ENCODE measurements at regions not wholly inside any gene's neighbourhood (a gene's known extent, or its start where the extent isn't known, plus 50 kb on each side); places are given as distances from the start of the nearest gene placed in this dataset.
"Not testable (repeated sequence)": the region's sequence is repeated elsewhere in the genome, so short reads cannot be mapped to it uniquely, and the experiment has no call there.

DNA sequence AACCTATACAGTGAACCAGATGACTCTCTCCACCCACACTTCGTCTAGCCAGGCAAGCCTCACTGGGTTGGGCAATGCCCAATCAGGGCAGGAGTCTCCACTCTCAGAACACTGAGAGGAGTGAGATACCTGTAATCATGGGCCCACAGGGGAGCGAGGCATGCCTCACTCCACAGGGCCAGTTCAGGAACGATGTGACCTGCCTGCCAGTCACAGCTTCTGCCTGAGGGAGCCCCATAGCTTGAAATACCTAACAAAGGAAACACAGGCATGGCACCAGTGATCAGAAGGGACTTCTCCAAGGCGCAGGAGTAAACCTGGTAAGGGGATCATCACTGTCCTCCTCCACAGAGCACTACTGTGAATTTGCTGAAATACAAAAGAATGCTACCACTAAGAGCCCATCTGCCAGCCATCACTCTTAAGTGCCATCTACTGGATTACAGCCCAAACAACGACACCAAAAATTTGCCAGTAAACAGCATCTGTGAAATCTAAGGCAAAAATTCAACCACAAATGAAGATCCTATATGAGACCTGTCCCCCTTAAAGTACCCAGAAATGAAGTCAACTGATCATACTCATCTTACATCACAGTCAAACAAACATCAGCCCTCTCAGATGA lies 689.9 kb upstream of the SEMA6D start:
- no peak overlapping the region for H3K4me3 Mint-ChIP-seq
- POLR2A ChIA-PET, result no interaction called here
- no peaks in the 10 kb centered on the region for H3K27me3 Mint-ChIP-seq
- DNase-seq (no peak), ATAC-seq (no peak)
- peaks cover 18% of the 10 kb centered on the region for H3K9me3 Mint-ChIP-seq (ENCODE audit: low read depth)
- no peaks in the 10 kb centered on the region for H3K4me1 Mint-ChIP-seq
- intact Hi-C loops (cut with DNase I, micrococcal nuclease), result no loop called here
- CTCF ChIA-PET, result no interaction called here
- no peaks in the 10 kb centered on the region for H3K36me3 Mint-ChIP-seq (ENCODE audit: low read depth)
- H3K27ac Mint-ChIP-seq, result no peak overlapping the region

DNA sequence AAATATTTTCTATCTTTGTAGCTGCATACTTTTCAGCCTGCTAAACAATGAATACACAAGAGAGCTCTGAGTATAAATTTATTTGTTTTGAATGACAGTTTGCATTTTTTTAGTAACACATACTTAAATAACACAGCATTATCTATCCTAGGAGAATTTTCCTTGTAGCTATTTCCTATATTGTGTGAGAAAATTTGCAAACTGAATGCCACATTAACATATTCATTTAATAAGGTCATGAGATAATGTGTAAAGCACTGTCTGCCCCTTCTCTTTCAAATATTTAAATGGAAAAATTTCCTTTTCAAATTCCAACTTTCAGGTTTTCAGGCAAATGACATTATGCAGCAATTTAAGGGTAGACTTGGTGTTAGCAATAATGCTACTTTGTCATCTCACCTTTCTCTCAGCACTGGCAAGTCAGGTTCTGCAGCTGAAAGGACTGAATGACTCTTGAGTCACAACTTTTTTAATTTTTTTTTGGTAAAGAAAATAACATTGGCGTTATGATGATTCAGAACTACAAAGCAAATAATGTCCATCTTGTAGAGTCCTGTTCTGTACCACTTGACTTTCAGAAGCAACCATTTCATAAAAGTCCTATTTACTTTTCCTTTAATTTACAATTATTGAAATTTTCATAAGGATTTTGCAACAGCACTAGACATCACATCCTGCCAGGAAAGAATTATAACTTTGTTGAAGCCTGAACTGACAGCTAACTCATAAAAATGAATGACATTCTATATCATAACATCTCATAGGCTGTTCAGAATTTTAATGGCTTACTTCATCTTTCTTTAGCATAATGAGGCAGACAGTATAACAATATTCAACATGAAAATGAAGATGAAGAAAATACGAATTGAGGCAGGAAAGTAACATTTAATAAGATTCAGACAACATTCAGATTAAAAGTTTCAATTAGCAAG lies 681.6 kb upstream of the SEMA6D start:
- Mint-ChIP-seq H3K27me3 (no peaks in the 10 kb centered on the region), H3K27ac (no peak overlapping the region), H3K9me3 (ENCODE audit: low read depth) (peaks cover 9% of the 10 kb centered on the region), H3K36me3 (ENCODE audit: low read depth) (no peaks in the 10 kb centered on the region), H3K4me3 (no peak overlapping the region), H3K4me1 (no peaks in the 10 kb centered on the region)
- no peak for DNase-seq
- no peak for ATAC-seq
- ChIA-PET POLR2A (no interaction called here), CTCF (interaction anchor here (0.6 kb wide), 1 partner anchor 729 kb away, joined by 3 read pairs; no protein-coding TSS in a partner anchor)
- intact Hi-C loops (cut with DNase I, micrococcal nuclease), result no loop called here

DNA sequence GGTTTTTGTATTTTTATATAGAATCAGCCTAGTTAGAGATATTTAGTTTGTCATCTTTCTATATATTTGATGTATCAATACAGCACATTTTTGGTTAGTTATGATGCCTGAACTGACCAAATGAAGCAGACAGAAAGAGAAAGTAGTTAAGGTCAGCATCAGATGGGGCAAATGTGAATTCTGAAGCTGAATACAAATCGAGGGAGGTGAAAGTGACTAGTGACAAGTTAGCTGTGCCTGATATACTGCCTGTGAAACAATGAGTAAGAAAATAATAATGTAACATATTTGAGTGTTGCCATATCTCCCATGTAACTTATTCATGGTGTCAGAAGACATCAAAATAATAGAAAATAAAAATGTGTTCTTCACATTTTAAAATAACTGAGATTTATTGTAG lies 680.3 kb upstream of the SEMA6D start:
- ATAC-seq (no peak), DNase-seq (no peak)
- H3K4me3 Mint-ChIP-seq, result no peak overlapping the region
- ChIA-PET CTCF (no interaction called here), POLR2A (no interaction called here)
- intact Hi-C loops (cut with DNase I, micrococcal nuclease), result no loop called here
- no peaks in the 10 kb centered on the region for H3K36me3 Mint-ChIP-seq (ENCODE audit: low read depth)
- H3K9me3 Mint-ChIP-seq (ENCODE audit: low read depth), result peaks cover 6% of the 10 kb centered on the region
- H3K27ac Mint-ChIP-seq, result no peak overlapping the region
- no peaks in the 10 kb centered on the region for H3K27me3 Mint-ChIP-seq
- no peaks in the 10 kb centered on the region for H3K4me1 Mint-ChIP-seq

- POLR2A ChIA-PET, result no interaction called here
- Mint-ChIP-seq H3K27ac (no peak overlapping the region), H3K27me3 (no peaks in the 10 kb centered on the region), H3K9me3 (ENCODE audit: low read depth) (peaks cover 1% of the 10 kb centered on the region), H3K4me1 (no peaks in the 10 kb centered on the region), H3K4me3 (no peak overlapping the region), H3K36me3 (ENCODE audit: low read depth) (no peaks in the 10 kb centered on the region)
- DNase-seq (no peak), ATAC-seq (no peak)
- intact Hi-C loops (cut with DNase I, micrococcal nuclease), result no loop called here
- CTCF ChIA-PET, result no interaction called here
These were observed 678.1 kb upstream of the SEMA6D start for GRCh38 chr15:47039225-47039624.

DNA sequence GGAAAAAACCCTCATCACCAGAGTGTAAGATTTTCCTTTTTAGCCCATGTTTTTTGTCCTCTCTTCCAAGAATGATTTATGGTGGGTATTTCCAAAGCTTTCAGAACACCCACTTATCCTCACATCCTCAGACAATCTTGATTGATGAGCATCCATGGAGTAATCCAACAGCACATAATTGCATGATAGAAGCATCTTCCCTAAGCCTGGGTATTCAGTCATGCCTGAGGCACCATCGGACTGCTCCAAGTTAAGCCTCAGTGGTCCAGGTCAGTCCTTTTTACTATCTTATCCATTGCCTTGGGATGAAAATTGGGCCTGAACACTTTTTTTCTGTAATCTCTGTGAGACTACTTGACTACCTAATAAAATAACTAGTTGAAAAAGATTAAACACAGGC lies 676.0 kb upstream of the SEMA6D start:
- intact Hi-C loops (cut with DNase I, micrococcal nuclease), result no loop called here
- Mint-ChIP-seq H3K27ac (no peak overlapping the region), H3K4me3 (no peak overlapping the region), H3K27me3 (no peaks in the 10 kb centered on the region), H3K9me3 (ENCODE audit: low read depth) (peaks cover 1% of the 10 kb centered on the region), H3K4me1 (no peaks in the 10 kb centered on the region), H3K36me3 (ENCODE audit: low read depth) (no peaks in the 10 kb centered on the region)
- ChIA-PET POLR2A (no interaction called here), CTCF (no interaction called here)
- ATAC-seq (no peak), DNase-seq (no peak)

GRCh38 chr15:47047981-47048380 lies 669.3 kb upstream of the SEMA6D start:
- CTCF ChIA-PET; H3K9me3 Mint-ChIP-seq (ENCODE audit: low read depth); POLR2A ChIA-PET; H3K27me3 Mint-ChIP-seq; H3K36me3 Mint-ChIP-seq (ENCODE audit: low read depth); DNase-seq; H3K27ac Mint-ChIP-seq; H3K4me3 Mint-ChIP-seq; H3K4me1 Mint-ChIP-seq; intact Hi-C loops (cut with DNase I, micrococcal nuclease); ATAC-seq: not testable (repeated sequence)

DNA sequence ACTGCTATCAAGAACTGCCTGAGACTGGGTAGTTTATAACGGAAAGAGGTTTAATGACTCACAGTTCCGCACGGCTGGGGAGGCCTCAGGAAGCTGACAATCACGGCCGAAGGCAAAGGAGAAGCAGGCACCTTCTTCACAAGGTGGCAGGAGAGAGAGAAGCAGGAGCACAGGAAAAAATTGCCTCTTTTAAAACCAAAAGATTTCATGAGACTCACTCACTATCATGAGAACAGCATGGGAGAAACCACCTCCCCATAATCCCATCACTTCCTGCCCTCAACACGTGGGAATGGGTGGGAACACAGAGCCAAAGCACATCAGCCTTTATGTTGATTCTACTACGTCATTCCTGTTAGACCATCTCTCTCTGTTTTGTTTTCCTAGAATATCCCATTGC lies 650.9 kb upstream of the SEMA6D start:
- ChIA-PET CTCF (no interaction called here), POLR2A (no interaction called here)
- Mint-ChIP-seq H3K27me3 (no peaks in the 10 kb centered on the region), H3K4me1 (no peaks in the 10 kb centered on the region), H3K27ac (no peak overlapping the region), H3K4me3 (no peak overlapping the region), H3K36me3 (ENCODE audit: low read depth) (no peaks in the 10 kb centered on the region), H3K9me3 (ENCODE audit: low read depth) (peaks cover 2% of the 10 kb centered on the region)
- intact Hi-C loops (cut with DNase I, micrococcal nuclease), result no loop called here
- ATAC-seq (no peak), DNase-seq (no peak)

DNA sequence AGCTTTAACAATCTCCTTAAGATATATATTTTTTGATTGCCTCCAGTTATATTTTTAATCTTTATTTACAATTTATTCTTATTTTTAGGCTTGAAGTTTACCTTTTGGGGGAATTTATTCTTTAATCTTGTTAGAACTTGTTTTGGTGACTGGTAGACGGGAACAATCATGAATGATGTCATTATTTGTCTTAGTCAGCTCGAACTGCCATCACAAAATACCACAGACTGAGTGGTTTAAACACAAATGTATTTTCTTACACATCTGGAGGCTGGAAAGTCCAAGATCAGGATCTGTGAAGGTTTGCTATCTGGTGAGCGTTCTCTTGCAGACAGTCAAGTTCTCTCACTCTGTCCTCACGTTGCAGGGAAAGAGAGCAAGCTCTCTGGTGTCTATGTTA lies 639.5 kb upstream of the SEMA6D start:
- DNase-seq; H3K4me3 Mint-ChIP-seq; H3K36me3 Mint-ChIP-seq (ENCODE audit: low read depth); H3K9me3 Mint-ChIP-seq (ENCODE audit: low read depth); POLR2A ChIA-PET; ATAC-seq; H3K27me3 Mint-ChIP-seq; H3K27ac Mint-ChIP-seq; CTCF ChIA-PET; intact Hi-C loops (cut with DNase I, micrococcal nuclease); H3K4me1 Mint-ChIP-seq: not testable (repeated sequence)

DNA sequence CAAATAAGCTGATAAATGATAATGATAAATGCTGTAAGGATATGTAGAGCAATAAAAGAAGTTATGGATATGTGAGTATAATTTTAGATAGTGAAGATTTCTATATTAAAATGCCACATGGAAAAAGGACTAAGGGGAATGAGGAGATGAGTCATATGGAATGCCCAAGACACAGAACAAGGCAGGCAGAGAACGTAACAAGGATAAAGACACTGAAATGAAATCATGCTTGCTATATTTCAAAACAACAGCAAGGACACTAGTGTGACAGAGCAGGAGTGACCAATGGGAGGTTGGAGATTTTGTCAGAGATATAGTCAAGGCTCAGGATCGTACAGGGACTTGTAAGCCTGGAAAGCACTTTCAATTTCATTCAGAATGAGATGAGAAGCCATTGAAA lies 621.5 kb upstream of the SEMA6D start:
- Mint-ChIP-seq H3K9me3 (ENCODE audit: low read depth) (peaks cover 6% of the 10 kb centered on the region), H3K4me3 (no peak overlapping the region), H3K4me1 (no peaks in the 10 kb centered on the region), H3K27me3 (no peaks in the 10 kb centered on the region), H3K36me3 (ENCODE audit: low read depth) (no peaks in the 10 kb centered on the region), H3K27ac (no peak overlapping the region)
- DNase-seq, result no peak
- intact Hi-C loops (cut with DNase I, micrococcal nuclease), result no loop called here
- ChIA-PET POLR2A (no interaction called here), CTCF (no interaction called here)
- ATAC-seq, result no peak

- DNase-seq; intact Hi-C loops (cut with DNase I, micrococcal nuclease); POLR2A ChIA-PET; H3K27ac Mint-ChIP-seq; H3K4me3 Mint-ChIP-seq; ATAC-seq; H3K27me3 Mint-ChIP-seq; CTCF ChIA-PET; H3K4me1 Mint-ChIP-seq; H3K9me3 Mint-ChIP-seq (ENCODE audit: low read depth); H3K36me3 Mint-ChIP-seq (ENCODE audit: low read depth): not testable (repeated sequence)
These were observed 618.8 kb upstream of the SEMA6D start for GRCh38 chr15:47098526-47098925.

DNA sequence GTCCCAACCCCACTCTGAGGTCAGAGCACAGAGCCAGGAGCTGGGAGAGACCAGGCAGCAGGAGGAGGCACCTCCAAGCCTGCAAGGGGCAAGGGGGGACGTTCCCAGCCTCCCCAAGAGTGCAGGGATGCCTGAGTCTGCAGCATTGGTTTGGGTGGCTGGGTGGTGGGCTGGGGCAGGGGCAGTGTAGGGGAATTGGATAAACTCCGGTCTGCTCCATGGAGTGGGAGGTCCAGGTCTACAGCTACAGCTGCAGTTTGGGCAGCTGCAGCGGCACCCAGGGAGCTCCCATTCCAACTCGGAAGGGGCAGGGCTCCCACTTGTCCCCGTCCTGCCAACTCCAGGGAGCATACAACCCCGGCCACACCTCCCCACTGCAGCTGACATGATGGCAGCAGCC lies 617.5 kb upstream of the SEMA6D start:
- H3K27me3 Mint-ChIP-seq; ATAC-seq; H3K27ac Mint-ChIP-seq; H3K36me3 Mint-ChIP-seq (ENCODE audit: low read depth); H3K4me3 Mint-ChIP-seq; CTCF ChIA-PET; H3K9me3 Mint-ChIP-seq (ENCODE audit: low read depth); DNase-seq; H3K4me1 Mint-ChIP-seq; POLR2A ChIA-PET; intact Hi-C loops (cut with DNase I, micrococcal nuclease): not testable (repeated sequence)

- CTCF ChIA-PET, result interaction anchor here (0.6 kb wide), 1 partner anchor 1096 kb away, joined by 3 read pairs; no protein-coding TSS in a partner anchor
These were observed 608.5 kb upstream of the SEMA6D start for GRCh38 chr15:47108800-47109199.

More at GRCh38 chr15:47108800-47109199, 608.5 kb upstream of the SEMA6D start:
- H3K27ac Mint-ChIP-seq; H3K4me3 Mint-ChIP-seq; H3K27me3 Mint-ChIP-seq; ATAC-seq; DNase-seq; POLR2A ChIA-PET; H3K36me3 Mint-ChIP-seq (ENCODE audit: low read depth); H3K4me1 Mint-ChIP-seq; intact Hi-C loops (cut with DNase I, micrococcal nuclease): not testable (repeated sequence)
- H3K9me3 Mint-ChIP-seq (ENCODE audit: low read depth), result peaks cover 13% of the 10 kb centered on the region

All from activated CD4-positive, alpha-beta T cell treated with anti-CD3 and anti-CD28 coated beads for 36 hours (primary cell).